DMS114 treated with DMSO at 0.1 percent for 48 hours (cell line): ENCODE measurements at regions not wholly inside any gene's neighbourhood (a gene's known extent, or its start where the extent isn't known, plus 50 kb on each side); places are given as distances from the start of the nearest gene placed in this dataset.
"Not testable (repeated sequence)": the region's sequence is repeated elsewhere in the genome, so short reads cannot be mapped to it uniquely, and the experiment has no call there.

Experiments
- DNase-seq: peaks from one replicate; lab custom pipeline; 2025; ENCODE audit not compliant: unreplicated experiment; lab: John Stamatoyannopoulos, UW

DNA sequence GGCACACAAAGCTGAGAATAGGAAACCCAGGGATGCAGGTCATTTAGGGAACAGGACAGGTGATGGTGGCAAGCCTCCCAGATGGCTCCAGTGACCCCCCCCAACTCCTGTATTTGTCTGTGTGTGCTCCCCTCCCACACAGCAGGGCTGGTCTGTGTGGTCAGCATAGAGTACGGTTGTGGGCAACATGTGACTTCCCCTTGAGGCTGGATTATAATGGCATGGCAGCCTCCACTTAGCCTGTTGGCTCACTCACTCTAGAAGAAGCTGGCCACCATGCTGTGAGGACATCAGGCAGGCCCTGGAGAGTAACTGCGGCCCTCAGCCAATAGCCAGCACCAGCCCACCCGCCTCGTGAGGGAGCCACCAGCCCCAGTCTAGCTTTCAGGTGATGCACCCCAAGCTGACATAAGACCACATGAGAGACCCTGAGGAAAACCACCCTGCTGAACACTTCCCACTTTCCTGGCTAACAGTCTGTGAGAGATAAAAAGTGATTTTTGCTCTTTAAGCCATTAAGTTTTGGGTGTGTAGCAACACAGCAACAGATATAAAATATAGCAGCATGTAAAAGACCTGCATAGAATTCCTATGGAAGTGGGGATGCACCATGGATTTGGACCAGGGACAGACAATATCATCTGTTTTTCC is 151.3 kb downstream of the LAT start:
- DNase-seq: not testable (repeated sequence)

DNA sequence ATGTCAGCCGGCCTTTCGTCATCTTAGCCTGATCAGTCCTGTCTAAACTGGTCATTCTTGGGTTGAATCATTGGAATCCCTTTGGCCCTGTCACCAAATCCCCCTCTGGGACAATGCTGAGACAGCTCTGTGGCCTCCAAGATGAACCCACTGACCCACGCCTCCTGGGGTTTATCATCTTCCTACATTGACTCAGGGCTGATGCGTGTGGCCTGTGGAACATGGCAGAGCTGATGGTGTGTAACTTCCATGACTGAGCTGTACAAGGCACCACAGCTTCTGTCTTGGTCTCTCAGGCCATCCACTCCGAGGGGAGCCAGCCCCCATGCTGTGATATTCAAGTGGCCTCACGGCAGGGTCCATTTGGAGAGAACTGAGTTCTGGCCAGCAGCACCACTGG is 150.2 kb downstream of the LAT start:
- not testable (repeated sequence) for DNase-seq

DNA sequence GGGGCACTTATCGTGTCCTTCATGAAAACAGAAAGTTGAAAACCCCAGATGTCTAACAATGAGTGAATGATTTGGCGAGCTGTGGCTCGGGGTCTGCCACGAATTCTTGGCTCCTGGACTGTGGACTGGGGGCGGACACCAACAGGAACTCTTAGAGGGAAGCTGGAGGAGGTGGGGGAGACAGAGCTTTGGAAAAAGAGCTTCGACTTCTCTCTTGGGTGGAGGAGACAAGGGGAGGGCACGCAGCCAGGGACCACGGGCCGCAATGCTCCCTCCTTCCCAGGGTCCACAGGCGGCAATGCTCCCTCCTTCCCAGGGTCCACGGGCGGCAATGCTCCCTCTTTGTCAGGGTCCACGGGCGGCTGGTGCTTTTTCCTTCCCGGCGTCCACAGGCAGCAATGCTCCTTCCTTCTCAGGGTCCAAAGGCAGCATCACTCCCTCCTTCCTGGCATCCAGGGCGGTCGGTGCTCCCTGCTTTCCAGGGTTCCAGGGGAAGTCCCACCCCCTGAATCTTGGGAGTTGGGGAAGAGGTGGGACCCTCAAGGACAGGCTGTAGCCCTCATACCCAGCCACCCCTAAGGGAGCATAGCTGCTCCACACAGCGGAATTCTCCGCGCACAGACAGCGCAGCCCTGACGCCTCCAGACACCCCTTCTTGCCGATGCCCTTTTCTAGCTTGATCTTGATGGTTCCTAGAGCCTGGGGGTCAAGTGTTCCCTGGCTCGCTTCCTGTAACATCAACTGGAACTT is 149.0 kb downstream of the LAT start:
- DNase-seq: not testable (repeated sequence)

DNA sequence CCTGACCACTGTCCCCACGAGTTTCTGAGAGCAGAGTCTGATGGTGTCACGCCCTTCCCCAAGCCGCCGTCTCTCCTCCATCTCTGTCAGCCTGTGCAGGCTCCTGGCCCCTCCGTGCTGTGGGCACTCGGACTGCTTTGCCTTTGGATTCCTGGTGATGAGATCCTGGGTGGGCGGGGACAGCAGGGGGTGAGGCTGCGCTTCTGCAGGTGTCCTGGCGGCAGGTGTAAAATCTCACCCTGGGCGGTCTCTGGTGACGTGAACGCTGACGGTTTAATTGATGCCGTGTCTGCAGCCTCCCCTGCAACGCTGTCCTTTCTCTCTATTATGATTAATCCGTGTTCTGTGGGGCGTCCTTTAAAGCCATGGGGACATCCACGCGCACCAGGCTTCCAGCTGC is 148.0 kb downstream of the LAT start:
- DNase-seq: not testable (repeated sequence)

DNA sequence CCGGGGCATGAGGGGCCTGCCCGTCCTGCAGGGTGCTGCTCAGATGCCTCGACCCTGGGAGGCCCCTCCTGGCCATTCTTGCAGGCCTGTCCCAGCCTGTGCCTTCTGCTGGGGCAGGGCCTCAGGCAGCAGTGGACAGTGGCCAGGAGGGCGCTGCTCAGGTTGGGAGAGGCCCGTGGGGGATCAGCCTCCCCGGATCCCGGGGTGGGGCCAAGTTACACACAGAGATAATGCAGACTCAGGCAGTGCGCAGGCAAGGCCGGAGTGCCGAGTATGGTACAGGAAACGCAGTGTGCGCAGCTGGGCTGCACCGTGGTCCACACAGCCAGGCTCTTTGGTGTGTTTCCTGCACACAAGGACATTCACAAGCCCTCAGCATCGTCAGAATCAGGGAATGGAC is 147.6 kb downstream of the LAT start:
- not testable (repeated sequence) for DNase-seq

DNA sequence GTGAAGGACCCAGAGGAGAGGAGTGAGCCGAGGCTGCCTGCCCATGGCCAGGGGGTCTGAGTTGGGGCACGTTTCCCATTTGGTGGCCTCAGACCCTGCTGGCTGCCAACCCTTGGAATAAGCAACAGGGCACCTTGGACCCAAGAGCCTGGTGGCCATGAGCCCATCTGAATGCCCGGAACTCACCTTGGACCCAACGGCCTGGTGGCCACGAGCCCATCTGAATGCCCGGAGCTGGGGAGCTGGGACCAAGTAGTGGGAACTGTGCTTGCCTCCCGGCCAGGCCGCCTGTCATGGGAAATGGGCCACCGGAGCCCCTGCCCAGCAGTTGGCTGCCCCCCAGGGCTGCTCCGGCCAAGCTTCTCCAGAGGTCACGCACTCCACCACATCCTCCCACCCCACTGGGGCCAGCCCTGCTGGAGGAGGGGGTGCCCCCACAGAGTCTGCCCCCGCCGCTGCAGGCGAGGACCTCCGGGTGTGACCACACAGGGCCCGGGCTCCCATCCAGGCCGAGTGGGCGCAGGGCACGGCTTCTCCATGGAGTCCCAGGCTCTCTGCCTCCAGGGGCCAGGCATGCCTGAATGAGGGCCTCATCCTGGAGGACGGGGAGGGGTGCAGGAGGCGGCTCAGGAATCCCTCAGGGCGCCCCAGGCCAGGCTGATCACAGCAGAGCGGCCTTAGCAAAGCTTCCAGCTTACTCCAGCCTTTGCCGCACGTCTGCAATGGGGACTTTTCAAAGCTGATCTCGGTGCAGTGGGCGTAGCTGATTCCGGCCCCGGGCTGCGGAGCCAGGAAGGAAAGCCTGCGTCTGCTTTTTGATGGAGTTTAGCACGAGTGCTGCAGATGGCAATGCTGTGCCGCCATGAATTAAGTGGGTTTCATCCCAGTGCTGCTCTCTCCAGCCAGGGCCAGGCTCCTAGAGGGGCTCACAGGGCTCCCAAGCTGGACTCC is 146.3 kb downstream of the LAT start:
- DNase-seq: not testable (repeated sequence)

DNA sequence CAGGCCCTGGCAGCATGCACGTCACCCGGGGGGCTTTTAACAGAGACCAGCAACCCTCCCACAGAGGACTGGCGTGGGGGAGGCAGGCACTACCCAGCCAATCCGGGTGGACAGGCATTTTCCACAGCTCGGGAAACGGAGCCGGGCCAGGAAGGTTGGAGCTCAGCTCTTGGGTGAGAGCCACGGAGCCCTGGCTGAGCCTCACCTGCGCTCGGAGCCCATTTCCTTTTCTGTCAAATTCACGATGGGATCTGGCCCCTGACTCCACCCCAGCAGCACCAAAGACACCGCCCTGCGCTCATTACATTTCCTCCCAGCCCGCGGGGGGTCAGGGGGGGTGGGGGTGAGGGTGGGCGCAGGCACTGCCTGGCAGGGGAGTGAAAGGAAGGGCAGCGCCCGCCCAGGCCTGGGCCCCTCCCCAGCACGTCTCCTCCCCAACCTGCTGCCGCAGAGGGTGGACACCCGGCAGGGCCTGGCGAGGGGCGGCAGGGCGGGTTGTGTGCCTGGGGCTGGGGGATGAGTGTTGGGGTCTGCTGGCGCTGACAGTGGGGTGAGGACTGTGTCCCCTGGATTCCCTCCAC is 145.4 kb downstream of the LAT start:
- not testable (repeated sequence) for DNase-seq

DNA sequence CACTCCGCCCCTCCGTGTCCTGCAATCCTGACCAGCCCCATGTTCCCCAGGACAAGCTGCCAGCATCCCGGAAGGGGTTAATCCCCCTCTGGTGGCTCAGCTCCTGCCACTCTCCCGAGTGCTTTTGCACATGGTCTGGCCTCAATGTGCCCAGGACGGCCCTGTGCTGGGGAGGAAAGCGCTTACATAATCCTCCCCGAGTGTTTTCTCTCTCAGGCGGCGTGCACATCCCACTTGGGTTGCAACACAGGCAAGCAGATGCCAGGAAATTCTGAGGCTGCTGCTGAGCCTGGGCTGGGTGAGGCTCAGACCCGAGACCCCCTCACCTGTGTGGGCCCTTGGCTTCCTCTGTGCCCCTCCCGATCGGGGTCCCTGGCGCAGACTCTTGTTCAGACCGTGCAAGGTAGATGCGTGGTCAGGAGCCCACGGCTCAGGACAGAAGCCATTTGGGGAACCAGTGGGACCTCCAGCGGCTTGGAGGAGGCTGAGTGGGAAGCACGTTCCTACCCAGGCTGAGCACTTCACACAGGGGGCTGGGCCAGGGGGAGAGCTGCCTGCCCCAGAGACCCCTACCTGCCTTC is 144.7 kb downstream of the LAT start:
- not testable (repeated sequence) for DNase-seq

DNA sequence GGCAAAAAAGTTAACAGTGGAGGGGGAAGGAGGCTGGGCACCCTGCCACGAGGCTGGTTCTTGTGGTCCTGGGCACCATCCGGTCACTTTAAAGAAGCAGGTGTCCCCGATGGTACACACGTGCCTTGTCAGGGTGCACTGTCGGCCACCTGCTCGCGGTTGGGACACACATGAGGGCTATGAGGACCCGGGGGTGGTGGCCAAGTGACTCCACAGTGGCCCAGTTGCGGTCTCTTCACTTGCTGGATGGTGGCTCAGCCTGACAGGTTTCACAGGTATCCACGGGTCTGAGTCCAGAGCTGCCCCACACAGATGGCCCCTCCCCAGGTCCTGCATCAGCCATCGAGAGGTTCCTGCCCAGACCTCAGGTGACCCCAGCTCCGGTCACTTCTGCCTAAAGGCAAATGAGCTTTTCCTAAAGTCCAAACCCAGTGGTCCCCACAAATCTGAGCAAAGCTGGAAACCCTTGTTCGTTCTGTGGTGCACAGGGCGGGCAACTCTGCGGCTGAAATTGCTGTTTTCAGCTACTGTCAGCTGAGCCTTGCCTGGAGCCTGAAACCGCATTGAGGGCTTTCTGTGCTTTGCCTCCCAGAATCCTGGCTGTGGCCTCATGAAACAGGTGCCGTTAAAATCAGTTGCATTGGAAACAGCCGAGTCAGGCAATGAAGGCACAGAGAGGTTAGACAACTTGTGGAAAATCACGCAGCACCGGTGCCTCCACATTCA is 144.0 kb downstream of the LAT start:
- DNase-seq: not testable (repeated sequence)

DNA sequence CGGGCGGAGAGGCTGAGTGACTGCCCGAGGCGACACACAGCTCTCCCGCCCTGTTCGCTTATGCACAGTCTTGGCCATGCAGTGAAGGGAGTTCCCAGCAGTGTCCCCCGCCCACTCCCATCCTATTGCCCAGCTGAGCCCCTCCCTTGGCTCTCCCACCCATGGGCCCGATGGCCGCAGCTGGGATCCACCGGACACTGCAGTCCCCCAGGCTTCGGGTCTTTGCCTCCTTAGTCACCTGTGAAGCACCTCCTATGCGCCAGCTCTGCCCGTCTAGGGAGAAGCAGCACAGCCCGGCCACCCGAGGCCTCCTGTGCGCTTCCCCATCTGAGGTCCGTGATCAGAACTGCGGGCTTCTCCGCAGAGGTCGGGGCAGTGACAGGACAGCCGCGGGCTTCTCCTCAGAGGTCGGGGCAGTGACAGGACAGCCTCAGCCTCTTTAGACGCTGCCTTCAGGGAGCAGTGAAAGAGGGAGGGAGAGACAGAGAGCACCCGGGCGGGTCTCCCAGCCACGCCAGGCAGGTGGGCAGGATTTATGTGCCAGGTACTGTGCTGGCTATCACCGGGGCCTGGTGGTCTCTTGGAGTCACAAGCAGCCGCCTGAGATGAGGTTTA is 143.1 kb downstream of the LAT start:
- DNase-seq: not testable (repeated sequence)

DNA sequence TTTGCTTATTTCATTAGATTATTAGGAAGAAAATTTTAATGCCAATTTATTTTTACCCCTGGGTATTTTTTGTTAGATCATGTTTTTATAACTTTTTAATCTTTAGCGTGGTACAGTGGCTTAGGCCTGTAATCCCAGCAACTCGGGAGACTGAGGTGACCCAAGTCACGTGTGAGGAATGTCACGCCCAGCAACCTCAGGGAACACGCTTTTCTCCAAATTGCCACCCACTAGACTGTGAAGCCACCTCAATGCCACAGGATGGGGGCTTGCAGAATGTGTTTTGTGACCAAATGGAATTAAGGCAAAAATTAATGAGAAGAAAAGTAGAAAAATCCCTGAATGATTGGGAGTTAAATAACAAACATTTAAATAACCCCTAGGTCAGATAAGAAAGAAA is 141.8 kb downstream of the LAT start:
- DNase-seq: no peak

DNA sequence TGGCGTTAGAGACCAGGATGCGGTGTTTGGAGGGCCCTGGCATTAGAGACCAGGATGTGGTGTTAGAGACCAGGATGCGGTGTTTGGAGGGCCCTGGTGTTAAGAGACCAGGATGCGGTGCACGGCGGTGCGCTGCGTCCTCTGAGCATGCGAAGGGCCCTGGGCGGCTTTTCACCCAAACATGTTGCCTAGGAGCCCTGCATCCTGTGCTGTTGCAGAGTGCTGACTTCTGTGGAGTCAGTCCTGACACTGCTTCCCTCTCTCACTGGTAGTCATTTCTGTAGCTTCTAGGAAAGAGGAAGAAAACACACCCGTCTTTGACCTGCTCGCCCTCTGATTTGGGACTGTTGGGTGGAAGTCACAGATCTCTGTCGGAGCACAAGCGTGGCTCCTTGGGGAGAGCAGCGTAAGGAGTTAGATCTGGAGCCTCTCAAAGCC is 141.2 kb downstream of the LAT start:
- DNase-seq: no peak

DNA sequence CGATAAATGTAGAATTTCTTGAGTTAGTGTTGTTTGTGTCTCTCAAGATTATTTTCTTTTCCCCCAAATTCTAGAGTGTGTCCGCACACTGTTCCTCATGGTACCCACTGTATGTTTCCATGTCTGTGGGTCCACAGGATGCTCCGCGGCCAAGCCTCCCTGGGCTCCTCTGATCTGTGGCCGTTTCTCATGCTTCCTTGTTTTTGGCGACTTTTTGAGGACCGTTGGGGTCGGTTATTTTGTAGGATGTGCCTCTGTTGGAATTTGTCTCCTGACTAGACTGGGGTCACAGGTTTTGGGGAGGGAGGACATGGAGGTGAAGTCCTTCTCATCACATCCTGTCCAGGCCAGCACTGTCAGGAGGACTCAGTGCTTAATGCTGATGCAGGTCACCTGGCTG is 140.0 kb downstream of the LAT start:
- DNase-seq: no peak

DNA sequence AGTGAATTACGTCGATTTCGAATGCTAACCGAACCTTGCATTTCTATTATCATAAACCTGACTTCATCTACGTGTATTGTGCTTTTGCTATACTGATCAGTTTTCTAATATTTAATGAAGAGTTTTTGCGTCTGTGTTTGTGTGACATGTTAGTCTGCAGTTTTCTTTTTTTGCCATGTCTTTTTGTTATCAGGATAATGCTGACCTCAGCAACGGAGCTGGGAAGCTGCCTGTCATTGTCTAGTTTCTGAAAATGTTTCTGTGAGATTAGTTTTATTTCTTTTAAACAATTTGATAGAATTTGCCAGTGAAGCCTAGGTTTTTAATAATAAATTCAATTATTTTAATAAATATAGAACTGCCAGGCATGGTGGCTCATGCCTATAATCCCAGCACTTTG is 139.3 kb downstream of the LAT start:
- DNase-seq: not testable (repeated sequence)

DNA sequence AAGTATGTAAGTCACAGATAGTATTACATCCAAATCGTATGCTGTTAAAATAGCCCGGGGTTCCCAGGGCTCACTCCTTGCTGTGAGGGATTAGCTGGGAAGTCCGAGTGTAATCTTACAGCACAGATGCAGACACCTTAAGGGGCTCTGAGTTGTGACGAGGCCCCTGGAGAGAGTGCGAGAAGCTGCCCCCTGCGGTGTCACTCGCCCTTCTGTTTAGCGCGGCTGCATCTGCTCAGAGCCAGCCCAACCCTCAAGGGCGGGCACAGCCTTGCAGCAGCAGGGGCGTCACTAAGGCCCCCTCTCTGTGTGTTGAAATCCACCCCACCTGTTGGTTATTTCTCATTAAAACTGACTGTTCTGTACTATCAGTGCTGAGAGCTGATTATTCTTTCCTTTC is 135.8 kb downstream of the LAT start:
- DNase-seq: not testable (repeated sequence)

DNA sequence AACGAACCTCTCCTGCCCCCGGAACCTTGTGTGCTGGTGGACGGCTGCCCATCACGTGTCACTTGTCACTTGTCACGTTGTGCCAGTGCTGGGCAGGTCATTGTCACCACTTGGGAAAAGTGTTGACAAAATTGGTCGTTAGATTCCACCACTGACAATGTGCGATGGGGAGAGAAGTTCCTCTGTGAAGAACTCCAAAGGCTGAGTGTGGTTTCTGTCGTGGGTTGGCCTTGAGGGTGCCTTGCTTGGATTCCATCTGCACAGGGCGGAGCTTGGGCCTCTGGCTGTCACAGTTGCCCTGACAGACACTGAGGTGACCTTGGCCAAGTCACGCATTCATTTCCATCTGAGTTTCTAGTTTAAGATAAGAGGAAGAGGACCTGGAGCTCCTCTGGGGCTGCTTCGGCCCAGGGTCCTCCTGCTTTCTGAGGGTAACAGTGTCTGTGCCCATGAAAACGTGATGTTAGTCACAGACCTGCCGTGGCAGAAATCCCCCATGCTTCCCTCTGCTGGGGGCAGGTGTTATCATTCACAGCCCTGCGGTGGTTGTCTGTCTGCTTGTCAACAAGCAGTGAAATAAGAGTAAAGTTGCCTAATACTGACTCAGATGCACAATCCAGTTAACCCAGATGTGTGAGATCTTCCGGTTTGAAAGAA is 133.6 kb downstream of the LAT start:
- DNase-seq: not testable (repeated sequence)

DNA sequence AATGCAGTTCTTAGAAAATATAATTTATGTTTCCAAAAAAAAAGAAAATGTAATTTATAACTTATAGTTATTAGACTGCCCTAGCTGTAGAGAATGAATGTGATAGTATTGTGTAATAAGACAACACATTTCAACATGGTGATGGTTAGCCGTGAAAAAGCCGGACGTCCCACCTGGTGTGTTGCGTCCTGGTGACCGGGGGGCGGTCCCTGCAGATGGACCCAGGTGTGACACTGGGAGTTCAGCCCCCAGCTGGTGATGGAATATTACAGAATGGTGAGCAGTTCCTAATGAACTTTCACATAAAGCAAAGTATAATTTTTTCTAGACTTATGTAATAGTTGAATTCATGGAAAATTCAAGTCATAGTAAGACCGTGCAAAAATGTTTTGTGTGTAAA is 132.8 kb downstream of the LAT start:
- DNase-seq: no peak

DNA sequence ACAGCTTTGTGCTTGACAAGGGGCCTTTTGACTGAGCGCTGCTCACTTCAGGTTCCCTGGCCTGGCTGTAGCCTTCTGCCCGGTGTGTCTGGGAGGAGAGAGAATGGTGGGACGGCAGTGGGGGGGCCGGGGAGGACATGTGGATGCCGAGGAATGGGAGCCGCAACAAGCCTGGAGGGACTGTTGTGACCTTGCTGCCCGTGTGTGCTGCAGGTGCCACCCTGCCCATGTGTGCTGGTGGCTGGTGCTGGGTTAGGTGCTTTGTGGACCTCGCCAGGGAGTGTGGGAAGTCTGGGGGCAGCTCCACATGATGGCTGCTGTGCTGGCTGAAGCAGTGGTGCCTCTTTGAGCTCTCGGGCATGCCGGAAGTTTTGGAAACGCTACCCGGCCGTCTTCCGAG is 132.1 kb downstream of the LAT start:
- DNase-seq: no peak

DNA sequence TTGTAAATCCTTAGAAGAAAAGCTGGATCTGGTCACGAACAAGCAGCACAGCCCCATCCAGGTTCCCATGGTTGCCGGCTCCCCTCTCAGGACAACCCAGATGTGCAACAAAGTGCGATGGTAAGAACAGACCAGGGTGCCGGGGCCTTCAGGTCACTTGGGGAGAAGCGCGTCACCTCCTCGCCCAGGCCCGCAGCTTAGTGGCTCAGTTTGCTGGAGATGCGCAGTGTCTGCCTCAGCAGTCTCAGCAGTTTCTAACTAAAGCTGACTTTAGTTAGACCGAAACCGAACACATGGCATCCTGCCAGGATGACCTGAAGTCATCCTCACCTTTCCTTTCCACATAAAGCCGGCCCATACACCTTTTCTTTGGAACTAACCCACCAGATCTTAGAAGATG is 131.4 kb downstream of the LAT start:
- DNase-seq: not testable (repeated sequence)
